ENCODE measurements at regions not wholly inside any gene's neighbourhood (a gene's known extent, or its start where the extent isn't known, plus 50 kb on each side); places are given as distances from the start of the nearest gene placed in this dataset.

DNA sequence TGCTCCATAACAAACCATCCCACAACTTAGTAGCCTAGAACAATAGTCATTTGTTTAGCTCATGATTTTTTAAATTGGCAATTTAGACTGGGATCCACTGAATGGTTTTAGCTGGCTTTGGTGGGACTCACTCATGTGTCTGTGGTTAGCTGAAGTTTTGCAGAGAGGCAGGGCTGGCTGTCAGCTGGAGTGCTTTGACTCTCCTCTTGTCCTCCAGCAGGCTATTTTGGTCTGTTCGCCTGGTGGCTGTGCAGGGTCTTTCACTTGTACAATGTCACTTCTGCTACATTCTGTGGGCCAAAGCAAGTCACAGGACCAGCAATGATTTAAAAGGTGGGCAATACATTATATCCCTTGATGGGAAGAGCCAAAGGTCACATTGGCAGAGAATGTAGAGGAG lies 1146.5 kb downstream of the ROBO2 start:
- DNase-seq (ENCODE audit: low spot score) = no peak
- in situ Hi-C loops (cut with MboI; ENCODE audit: low pct_unique_long_range_greater_than_20kb, low sequenced_read_pairs, unreplicated experiment) = no loop called here
- TF ChIP-seq, protein P1, sequence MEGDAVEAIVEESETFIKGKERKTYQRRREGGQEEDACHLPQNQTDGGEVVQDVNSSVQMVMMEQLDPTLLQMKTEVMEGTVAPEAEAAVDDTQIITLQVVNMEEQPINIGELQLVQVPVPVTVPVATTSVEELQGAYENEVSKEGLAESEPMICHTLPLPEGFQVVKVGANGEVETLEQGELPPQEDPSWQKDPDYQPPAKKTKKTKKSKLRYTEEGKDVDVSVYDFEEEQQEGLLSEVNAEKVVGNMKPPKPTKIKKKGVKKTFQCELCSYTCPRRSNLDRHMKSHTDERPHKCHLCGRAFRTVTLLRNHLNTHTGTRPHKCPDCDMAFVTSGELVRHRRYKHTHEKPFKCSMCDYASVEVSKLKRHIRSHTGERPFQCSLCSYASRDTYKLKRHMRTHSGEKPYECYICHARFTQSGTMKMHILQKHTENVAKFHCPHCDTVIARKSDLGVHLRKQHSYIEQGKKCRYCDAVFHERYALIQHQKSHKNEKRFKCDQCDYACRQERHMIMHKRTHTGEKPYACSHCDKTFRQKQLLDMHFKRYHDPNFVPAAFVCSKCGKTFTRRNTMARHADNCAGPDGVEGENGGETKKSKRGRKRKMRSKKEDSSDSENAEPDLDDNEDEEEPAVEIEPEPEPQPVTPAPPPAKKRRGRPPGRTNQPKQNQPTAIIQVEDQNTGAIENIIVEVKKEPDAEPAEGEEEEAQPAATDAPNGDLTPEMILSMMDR (IDR thresholded peaks at IDR 0.05; ENCODE audit: extremely low read depth, insufficient read depth, missing control alignments) = no peak

DNA sequence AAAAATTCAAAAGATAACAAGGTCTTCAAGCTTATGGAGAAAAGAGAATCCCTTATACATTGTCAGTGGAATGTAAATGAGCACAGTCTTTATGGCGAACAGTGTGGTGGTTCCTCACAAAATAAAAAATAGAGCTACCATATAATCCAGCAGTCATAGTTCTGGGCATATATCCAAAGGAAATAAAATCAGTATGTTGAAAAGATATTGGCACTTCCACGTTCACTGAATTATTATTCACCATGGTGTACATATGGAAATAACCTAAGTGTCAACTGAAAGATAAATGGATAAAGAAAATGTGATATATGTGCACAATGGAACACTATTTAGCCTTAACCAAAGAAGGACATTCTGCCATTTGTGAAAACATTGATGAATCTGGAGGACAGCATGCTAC lies 1161.2 kb downstream of the ROBO2 start:
- TF ChIP-seq, protein P1 (IDR thresholded peaks at IDR 0.05; ENCODE audit: extremely low read depth, insufficient read depth, missing control alignments) = no peak
- in situ Hi-C loops (cut with MboI; ENCODE audit: low pct_unique_long_range_greater_than_20kb, low sequenced_read_pairs, unreplicated experiment) = no loop called here
- DNase-seq (ENCODE audit: low spot score) = no peak

DNA sequence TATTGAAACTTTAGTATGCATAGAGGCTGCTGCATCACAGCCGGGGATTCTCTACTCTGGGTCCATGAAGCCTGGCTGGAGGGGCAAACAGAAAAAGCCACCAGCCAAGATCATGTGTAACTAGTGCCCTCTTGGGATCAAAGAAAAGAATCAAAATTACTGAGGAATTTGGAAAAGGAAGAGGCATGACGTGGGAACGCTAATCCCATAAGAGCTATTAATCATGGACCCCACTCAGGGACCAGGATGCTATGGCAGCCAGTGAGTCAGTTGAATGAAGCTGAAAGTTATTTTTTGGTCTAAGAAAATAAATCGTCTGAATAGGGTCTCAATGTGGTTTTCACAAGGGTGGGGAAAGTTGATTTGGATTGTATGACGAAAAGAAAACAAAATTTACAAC lies 1165.1 kb downstream of the ROBO2 start:
- in situ Hi-C loops (cut with MboI; ENCODE audit: low pct_unique_long_range_greater_than_20kb, low sequenced_read_pairs, unreplicated experiment) = no loop called here
- TF ChIP-seq, protein P1 (IDR thresholded peaks at IDR 0.05; ENCODE audit: extremely low read depth, insufficient read depth, missing control alignments) = no peak
- DNase-seq (ENCODE audit: low spot score) = no peak

DNA sequence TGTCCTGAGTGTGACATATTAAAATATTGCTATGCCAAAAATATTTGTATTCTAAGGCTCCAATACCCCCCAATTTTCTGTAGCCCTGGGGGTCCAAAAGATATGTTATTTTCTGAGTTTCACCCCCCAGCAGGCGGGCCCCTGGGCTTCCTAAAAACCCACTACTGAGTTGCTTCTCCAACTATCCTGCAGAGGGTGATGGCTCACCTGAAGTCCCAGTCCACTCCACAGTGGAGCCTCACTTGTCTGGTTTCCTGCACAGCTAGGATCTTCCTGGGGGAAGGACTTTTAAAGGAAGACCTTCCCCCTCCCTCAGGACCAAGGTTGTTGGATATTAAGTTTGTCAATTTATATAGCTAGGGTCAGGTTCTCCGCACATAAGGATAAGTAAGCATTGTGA lies 1181.4 kb downstream of the ROBO2 start:
- DNase-seq (ENCODE audit: low spot score) = no peak
- TF ChIP-seq, protein P1 (IDR thresholded peaks at IDR 0.05; ENCODE audit: extremely low read depth, insufficient read depth, missing control alignments) = no peak
- in situ Hi-C loops (cut with MboI; ENCODE audit: low pct_unique_long_range_greater_than_20kb, low sequenced_read_pairs, unreplicated experiment) = no loop called here

DNA sequence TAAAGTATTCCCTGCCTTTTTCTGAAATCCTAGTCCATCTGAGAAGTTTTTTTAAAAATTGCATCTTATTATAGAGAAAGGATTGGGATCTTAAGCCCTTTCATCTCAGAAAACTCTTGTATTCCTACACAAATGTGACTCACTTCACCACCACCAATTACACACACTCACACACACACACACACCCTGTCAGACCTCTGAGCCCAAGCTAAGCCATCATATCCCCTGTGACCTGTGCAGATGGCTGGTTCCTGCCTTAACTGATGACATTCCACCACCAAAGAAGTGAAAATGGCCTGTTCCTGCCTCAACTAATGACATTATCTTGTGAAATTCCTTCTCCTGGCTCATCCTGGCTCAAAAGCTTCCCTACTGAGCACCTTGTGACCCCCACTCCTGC lies 1181.9 kb downstream of the ROBO2 start:
- TF ChIP-seq, protein P1 (IDR thresholded peaks at IDR 0.05; ENCODE audit: extremely low read depth, insufficient read depth, missing control alignments) = no peak
- in situ Hi-C loops (cut with MboI; ENCODE audit: low pct_unique_long_range_greater_than_20kb, low sequenced_read_pairs, unreplicated experiment) = no loop called here
- no peak for DNase-seq (ENCODE audit: low spot score)

DNA sequence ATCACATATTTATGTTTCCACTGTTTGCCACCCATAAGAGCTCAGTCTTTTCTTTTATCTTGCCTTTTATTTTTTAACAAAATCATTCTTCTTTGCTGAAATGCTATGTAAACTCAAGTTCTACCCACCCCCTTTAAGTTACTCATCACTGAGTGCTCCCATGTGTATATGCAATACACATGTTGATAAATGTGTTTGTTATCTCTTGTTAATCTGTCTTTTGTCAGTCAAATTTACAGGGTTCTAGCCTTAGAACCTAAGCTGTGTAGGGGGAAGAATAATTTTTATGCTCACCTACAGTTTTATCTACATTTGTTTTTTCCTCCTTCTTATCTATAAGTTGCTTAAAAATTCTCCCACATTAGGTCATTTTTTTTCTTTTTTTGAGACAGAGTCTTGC lies 1195.9 kb downstream of the ROBO2 start:
- TF ChIP-seq, protein P1 (IDR thresholded peaks at IDR 0.05; ENCODE audit: extremely low read depth, insufficient read depth, missing control alignments) = no peak
- DNase-seq (ENCODE audit: low spot score) = no peak
- in situ Hi-C loops (cut with MboI; ENCODE audit: low pct_unique_long_range_greater_than_20kb, low sequenced_read_pairs, unreplicated experiment) = no loop called here

DNA sequence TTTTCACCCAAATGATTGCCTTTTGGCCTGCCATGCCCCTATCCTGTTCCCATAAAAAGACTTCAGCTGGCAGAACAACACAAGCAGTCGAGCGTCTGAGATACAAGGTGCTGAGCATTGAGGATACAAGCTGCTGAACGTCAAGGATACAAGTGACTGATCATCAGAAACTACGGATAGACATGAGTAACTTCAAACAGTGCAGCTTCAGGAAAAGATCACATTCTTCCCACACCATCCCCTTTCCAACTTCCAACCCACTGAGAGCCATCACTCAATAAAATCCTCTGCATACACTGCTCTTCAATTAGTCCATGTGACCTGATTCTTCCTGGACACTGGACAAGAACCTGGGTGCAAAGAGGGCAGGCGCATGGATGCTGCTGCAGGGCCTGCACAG lies 1198.9 kb downstream of the ROBO2 start:
- no peak for DNase-seq (ENCODE audit: low spot score)
- TF ChIP-seq, protein P1 (IDR thresholded peaks at IDR 0.05; ENCODE audit: extremely low read depth, insufficient read depth, missing control alignments) = no peak
- in situ Hi-C loops (cut with MboI; ENCODE audit: low pct_unique_long_range_greater_than_20kb, low sequenced_read_pairs, unreplicated experiment) = no loop called here
